ENCODE measurements at regions not wholly inside any gene's neighbourhood (a gene's known extent, or its start where the extent isn't known, plus 50 kb on each side); places are given as distances from the start of the nearest gene placed in this dataset.

DNA sequence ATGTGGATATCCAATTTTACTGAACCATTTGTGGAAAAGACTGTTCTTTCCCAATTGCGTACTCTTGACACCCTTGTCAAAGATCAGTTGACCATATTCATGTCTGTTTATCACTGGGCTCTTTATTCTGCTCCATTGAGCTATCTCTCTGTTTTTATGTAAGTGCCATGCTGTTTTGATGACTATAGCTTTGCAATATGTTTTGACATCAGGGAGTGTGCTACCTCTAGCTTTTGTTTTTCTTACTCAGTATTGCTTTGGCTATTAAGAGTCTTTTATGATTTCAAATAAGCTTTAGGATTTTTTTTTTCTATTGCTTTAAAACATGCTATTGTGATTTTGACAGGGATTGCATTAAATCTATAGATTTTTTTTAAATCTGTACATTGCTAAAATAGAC, 194.3 kb downstream of the SNAPC1 start:
- ATAC-seq (no peak), FAIRE-seq (no peak), DNase-seq (ENCODE audit: low spot score) (no peak)
- H3K27me3 ChIP-seq (ENCODE audit: control insufficient read depth in 1 of 2, insufficient read depth in 2 of 2, low read length in 2 of 2), result no peaks in the 10 kb centered on the region
- BruUV-seq (replicated peaks), result no TSS peak
- no peak overlapping the region for H3K9ac ChIP-seq (ENCODE audit: insufficient read depth, low read depth, low read length)
- H3K4me3 ChIP-seq (replicated peaks in 1 of 3; ENCODE audit: insufficient read depth in 1 of 3, low read depth in 2 of 3, low read length in 3 of 3), result no peak overlapping the region
- intact Hi-C loops (cut with micrococcal nuclease; ENCODE audit: unreplicated experiment), result no loop called here
- ChIA-PET POLR2A (no interaction called here), CTCF (ENCODE audit: low intra/inter-chr PET ratio, low total read pairs) (no interaction called here)
- H3K9me3 ChIP-seq (ENCODE audit: low read length), result peaks cover 5% of the 10 kb centered on the region
- no peak overlapping the region for H3K27ac ChIP-seq (ENCODE audit: extremely low read length, insufficient read depth, low read length)
- no peaks in the 10 kb centered on the region for H3K4me1 ChIP-seq (ENCODE audit: insufficient read depth, low read length)
- H3K36me3 ChIP-seq (replicated peaks in 1 of 2; ENCODE audit: control insufficient read depth in 1 of 2, insufficient read depth in 2 of 2, low read length in 2 of 2), result no peaks in the 10 kb centered on the region
- WGBS (ENCODE audit: low lambda C conversion rate), result 4% methylated on average over 1 of the region's 1 CpG
- H4K20me1 ChIP-seq (ENCODE audit: insufficient read depth, low read length), result no peaks in the 10 kb centered on the region
- TF ChIP-seq ZNF317 (CRISPR knock-in tag; IDR thresholded peaks at IDR 0.05) (no peak), ZNF713 (CRISPR knock-in tag; IDR thresholded peaks at IDR 0.05) (no peak), TP53 (CRISPR knock-in tag; conservative IDR thresholded peaks at IDR 0.05) (no peak), ZNF652 (CRISPR knock-in tag; IDR thresholded peaks at IDR 0.05; ENCODE audit: borderline replicate concordance, low read depth) (no peak), PRMT3 (CRISPR knock-in tag; IDR thresholded peaks at IDR 0.05; ENCODE audit: borderline replicate concordance, low read depth) (no peak), AGO1 (IDR thresholded peaks at IDR 0.05; ENCODE audit: low read depth, low read length, poor library complexity, severe bottlenecking) (no peak), ZNF556 (CRISPR knock-in tag; IDR thresholded peaks at IDR 0.05; ENCODE audit: borderline replicate concordance) (no peak), NPAS2 (CRISPR knock-in tag; IDR thresholded peaks at IDR 0.05; ENCODE audit: borderline replicate concordance) (no peak), ZSCAN30 (CRISPR knock-in tag; IDR thresholded peaks at IDR 0.05) (no peak), ZBTB42 (CRISPR knock-in tag; IDR thresholded peaks at IDR 0.05) (no peak), GTF2F1 (IDR thresholded peaks at IDR 0.05; ENCODE audit: low read length) (no peak), MBD4 (IDR thresholded peaks at IDR 0.05; ENCODE audit: borderline replicate concordance, low read length) (no peak), ONECUT2 (CRISPR knock-in tag; IDR thresholded peaks at IDR 0.05) (no peak), ZNF235 (CRISPR knock-in tag; IDR thresholded peaks at IDR 0.05; ENCODE audit: borderline replicate concordance) (no peak), ZNF557 (CRISPR knock-in tag; IDR thresholded peaks at IDR 0.05) (no peak), NCOA5 (CRISPR knock-in tag; IDR thresholded peaks at IDR 0.05) (no peak)
- TF ChIP-seq, protein P1, sequence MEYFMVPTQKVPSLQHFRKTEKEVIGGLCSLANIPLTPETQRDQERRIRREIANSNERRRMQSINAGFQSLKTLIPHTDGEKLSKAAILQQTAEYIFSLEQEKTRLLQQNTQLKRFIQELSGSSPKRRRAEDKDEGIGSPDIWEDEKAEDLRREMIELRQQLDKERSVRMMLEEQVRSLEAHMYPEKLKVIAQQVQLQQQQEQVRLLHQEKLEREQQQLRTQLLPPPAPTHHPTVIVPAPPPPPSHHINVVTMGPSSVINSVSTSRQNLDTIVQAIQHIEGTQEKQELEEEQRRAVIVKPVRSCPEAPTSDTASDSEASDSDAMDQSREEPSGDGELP (IDR thresholded peaks at IDR 0.05; ENCODE audit: borderline replicate concordance, low read depth), result no peak
- TF ChIP-seq, protein P2, sequence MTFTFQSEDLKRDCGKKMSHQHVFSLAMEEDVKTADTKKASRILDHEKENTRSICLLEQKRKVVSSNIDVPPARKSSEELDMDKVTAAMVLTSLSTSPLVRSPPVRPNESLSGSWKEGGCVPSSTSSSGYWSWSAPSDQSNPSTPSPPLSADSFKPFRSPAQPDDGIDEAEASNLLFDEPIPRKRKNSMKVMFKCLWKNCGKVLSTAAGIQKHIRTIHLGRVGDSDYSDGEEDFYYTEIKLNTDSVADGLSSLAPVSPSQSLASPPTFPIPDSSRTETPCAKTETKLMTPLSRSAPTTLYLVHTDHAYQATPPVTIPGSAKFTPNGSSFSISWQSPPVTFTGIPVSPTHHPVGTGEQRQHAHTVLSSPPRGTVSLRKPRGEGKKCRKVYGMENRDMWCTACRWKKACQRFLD (CRISPR knock-in tag; IDR thresholded peaks at IDR 0.05; ENCODE audit: borderline replicate concordance), result no peak
- H3K4me2 ChIP-seq (ENCODE audit: low read depth, low read length), result no peak overlapping the region
- in situ Hi-C loops (cut with HindIII; ENCODE audit: extremely low pct_ligation_motif_present, low pct_unique_long_range_greater_than_20kb), result no loop called here
- H2AFZ ChIP-seq (ENCODE audit: low read length), result no peak overlapping the region
- H3K79me2 ChIP-seq (ENCODE audit: insufficient read depth, low read length), result no peaks in the 10 kb centered on the region

Measured in HepG2 (cell line).